HG03439 (cell line): ENCODE measurements at regions not wholly inside any gene's neighbourhood (a gene's known extent, or its start where the extent isn't known, plus 50 kb on each side); places are given as distances from the start of the nearest gene placed in this dataset.

Experiments
- ATAC-seq: cut with Tn5 transposase; IDR thresholded peaks from one replicate; pipeline ENCODE4 v1.9.1; 2021; ENCODE audit warnings: mild to moderate bottlenecking, moderate library complexity; ENCODE audit not compliant: unreplicated experiment

- ATAC-seq, result no peak
Measured at GRCh38 chr3:168534761-168535160, 439.0 kb upstream of the GOLIM4 start.

- no peak for ATAC-seq
Measured at GRCh38 chr3:168533600-168533999, 437.9 kb upstream of the GOLIM4 start.

DNA sequence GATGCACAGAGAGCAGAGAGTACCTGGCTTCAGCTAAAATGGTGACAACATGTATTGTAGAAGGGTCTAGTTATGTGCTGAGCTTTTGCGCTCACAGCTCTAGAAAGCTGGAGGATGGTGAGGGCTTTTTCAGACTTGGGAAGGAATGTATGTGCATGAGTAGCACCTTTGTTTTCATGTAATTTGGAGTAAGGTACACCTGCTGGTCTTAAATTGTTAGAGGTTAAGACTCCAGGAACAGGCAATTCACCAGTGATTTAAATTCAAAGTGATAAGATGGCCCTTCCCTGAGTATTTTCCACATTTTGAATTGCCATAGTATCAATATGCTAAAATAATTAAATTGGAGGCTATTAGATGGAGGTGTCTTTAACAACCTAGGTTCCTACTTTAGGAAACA lies 436.4 kb upstream of the GOLIM4 start:
- ATAC-seq, result no peak

- no peak for ATAC-seq
Measured at GRCh38 chr3:168531116-168531515, 435.4 kb upstream of the GOLIM4 start.

GRCh38 chr3:168524129-168524528 lies 428.4 kb upstream of the GOLIM4 start:
- ATAC-seq, result no peak

DNA sequence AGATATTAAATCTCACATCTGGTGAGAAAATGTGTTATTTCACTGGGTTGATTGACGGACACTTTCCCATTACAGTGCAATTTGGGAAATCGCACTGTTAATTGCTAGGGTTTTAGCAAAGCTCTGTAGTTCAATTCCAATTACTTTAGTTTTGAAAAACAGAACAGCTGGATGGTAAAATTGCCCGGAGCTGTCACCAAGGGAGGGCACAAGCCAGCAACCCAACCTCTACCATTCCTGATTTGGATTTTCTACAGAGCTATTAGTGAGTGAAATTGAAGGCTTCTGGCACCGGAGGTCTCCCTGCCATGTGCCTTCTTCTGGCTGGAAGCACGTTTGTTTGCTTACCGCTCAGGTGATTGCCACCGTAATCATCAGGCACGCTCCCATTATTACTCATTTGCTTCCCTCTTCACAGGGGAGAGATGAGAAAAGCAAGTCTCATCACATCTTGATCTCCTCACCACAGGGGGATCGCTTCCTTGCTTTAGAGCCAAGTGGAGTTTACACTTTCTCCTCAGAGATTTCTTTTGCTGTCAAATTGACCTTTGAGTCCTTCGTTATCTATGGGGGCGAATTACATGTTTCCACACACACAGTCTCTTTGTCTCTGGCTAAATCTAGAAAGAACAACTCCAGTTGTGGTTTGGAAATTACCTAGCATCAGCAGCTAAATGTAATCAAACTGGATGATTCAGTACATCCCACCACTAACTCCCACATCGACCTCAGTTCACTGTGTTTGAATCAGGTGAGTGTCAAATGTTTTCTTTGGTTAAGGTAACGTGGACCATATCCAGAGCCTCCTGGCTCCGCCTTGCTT lies 421.7 kb upstream of the GOLIM4 start:
- no peak for ATAC-seq

- no peak for ATAC-seq
Measured at GRCh38 chr3:168514252-168514651, 418.5 kb upstream of the GOLIM4 start.

- ATAC-seq, result no peak
Measured at GRCh38 chr3:168512802-168513201, 417.1 kb upstream of the GOLIM4 start.

DNA sequence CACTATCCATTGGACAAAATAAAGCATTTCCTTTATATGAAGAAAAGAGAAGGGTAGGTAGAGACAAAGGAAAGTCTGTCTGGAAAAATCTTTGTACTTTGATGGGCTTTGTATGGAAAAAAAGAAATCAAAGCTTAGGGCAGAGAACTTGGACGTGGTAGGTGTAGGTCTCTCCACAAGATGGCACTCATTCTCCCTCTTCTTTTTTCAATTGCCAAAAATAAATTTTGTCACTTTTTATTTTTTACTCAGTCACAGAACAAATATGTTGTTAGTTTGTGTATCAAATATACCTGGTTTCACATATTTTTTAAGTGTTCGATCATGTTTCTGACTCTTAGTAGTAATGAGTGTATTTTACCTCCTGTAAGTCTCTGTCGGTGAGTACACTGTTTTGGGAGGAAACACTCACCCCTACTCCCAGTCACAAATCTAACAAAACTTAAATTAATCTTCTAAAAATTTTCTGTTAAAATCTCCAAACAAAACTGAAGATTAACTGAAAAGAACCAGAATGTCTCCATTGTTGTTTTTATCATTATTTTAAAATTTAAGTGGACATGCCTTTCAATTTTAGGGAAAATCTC lies 415.8 kb upstream of the GOLIM4 start:
- ATAC-seq, result no peak

DNA sequence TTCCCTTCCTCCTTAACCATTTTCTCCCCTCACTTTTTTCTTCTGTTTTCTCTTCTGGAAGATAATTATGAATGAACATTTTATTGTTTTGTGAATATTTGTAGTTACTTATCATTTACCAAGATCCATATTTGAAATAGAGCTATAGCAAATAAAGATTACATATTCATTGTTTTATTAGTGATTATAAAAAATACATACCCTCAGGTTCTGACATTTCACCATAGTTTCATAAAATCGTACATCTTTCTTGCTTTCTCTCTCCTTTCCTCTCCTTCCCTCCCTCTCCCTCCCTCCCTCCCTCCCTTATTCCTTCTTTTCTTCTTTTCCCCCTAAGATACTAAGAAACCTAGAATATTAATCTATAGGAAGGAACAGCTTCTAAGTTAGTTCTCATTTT lies 410.9 kb upstream of the GOLIM4 start:
- no peak for ATAC-seq

DNA sequence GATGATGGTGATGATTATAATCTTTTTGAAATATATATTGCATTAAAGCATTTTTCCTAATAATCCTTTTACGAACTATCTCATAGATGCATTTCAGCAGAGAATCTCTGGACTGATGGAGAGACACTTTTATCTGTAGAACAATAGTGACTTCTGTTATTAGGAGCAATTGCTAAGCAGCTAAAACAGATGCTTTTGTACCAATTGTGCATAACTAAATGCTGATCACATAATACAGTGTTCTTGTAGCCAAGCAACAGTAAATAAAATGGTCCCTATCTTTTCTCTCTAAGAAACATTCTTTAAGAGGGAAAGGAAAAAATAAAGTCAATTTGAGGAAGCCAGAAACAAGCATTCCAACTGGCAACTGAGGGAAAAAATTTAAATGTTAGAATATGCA lies 405.8 kb upstream of the GOLIM4 start:
- ATAC-seq, result no peak

DNA sequence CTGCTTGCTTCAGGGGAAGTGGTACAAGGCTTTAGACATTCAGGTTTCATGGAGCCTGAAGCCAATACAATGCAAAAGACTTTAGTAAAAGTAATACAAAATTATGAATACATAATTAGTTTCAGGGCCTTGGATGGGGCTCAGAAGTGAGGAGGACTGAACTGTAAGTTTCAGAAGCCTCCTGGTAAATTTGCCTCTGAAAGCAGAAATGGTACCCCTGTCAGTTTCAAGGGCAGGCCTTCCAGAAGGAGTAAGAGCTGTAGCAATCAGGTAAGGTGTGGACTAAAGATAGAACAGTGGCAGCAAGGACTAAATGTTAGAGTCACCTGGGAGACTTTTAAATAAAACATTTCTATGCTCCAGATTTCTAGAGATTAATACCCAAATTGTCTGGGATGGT lies 402.5 kb upstream of the GOLIM4 start:
- ATAC-seq, result no peak

DNA sequence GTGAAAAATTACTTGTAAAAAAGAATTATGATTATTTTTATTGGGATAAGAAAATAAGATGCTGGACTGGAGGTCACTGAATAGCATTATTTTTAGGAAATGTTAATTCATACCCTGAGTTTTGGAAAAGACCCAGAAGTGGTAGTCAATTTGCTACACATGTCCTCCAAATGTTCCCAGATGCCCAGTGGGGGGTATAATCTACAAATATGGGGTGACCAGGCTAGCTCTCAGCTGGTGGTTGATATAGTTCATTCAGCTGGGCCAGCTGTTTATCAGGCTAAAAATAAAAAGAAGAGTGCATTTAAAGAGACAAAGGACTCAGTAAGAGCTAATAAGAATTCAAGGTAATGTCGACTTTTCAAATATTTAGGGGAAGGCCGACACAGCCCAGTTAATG lies 402.0 kb upstream of the GOLIM4 start:
- ATAC-seq, result no peak

DNA sequence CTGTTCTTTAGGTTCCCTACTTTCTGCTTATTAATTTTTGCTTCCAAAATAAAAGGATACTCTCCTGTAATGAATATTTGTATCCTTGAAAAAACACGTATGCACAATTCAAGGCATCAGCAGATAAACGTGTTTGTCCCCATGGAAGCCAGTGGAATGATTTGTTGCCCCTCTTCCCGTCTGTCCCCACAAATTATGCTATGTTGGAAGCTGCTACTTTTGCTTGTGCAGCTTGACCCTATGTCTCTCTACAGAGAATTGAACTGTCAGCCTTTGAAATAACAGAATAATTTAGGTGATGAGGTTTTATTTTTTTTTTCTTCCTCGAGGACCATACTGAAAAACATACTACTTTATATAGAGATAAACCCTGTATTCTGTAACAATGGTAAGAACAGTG lies 401.5 kb upstream of the GOLIM4 start:
- ATAC-seq, result no peak

GRCh38 chr3:168495932-168496331 lies 400.2 kb upstream of the GOLIM4 start:
- no peak for ATAC-seq

DNA sequence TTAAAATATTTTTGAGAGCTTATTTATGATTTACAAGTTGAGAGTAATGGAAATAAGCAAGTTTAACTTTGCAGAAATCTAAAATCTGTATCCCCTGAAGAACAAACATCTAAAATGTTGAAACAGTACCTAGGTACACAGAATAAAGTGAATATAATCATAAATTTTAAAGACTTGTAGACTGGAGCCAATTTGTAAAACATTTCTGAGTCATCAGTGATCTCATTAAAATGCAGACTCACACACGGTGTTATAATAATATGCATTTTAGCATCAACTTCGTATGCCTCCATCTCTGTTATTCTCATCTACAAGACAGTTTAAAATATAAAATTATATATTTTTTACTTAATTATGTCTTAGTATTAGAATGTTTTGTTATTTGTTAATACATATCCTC lies 399.5 kb upstream of the GOLIM4 start:
- no peak for ATAC-seq

GRCh38 chr3:168493412-168494205 lies 397.9 kb upstream of the GOLIM4 start:
- no peak for ATAC-seq

- no peak for ATAC-seq
Measured at GRCh38 chr3:168490981-168491380, 395.3 kb upstream of the GOLIM4 start.

- no peak for ATAC-seq
Measured at GRCh38 chr3:168489301-168489700, 393.6 kb upstream of the GOLIM4 start.

GRCh38 chr3:168485936-168486335 lies 390.2 kb upstream of the GOLIM4 start:
- ATAC-seq, result no peak

- no peak for ATAC-seq
Measured at GRCh38 chr3:168476360-168476980, 380.7 kb upstream of the GOLIM4 start.
